GM23338 (cell line): ENCODE measurements at regions not wholly inside any gene's neighbourhood (a gene's known extent, or its start where the extent isn't known, plus 50 kb on each side); places are given as distances from the start of the nearest gene placed in this dataset.

ENCODE experiments used
- ATAC-seq: fragments of 200-7000 bp; cut with Tn5 transposase; 3 replicates; pipeline ENCODE4 v1.9.1; 2020
- DNase-seq: peaks from one replicate; pipeline ENCODE4 v3.0.0-alpha.2; 2015; ENCODE audit warnings: low spot score
- H2AFZ ChIP-seq: fragments of 200-600 bp; sonication (generic); 2 replicates; pipeline ENCODE4 v1.8.0; 2016; ENCODE audit warnings: antibody characterized with exemption, mild to moderate bottlenecking, moderate library complexity
- H3F3A ChIP-seq: fragments of 200-600 bp; sonication (generic); replicated peaks from 2 replicates; pipeline ENCODE4 v1.8.0; 2017; ENCODE audit warnings: antibody characterized with exemption, mixed run types, low read depth
- H3K27ac ChIP-seq: fragments of 200-600 bp; sonication (generic); 2 replicates; pipeline ENCODE4 v1.6.1; 2016; ENCODE audit warnings: low read depth
- H3K27me3 ChIP-seq: fragments of 200-600 bp; sonication (generic); 2 replicates; pipeline ENCODE4 v1.8.0; 2016; ENCODE audit warnings: mild to moderate bottlenecking, mixed run types, moderate library complexity; ENCODE audit not compliant: insufficient read depth
- H3K36me3 ChIP-seq: fragments of 200-600 bp; sonication (generic); 2 replicates; pipeline ENCODE4 v1.8.0; 2016; ENCODE audit warnings: mild to moderate bottlenecking; ENCODE audit not compliant: insufficient read depth
- H3K4me1 ChIP-seq: fragments of 200-600 bp; sonication (generic); 2 replicates; pipeline ENCODE4 v1.8.0; 2016; ENCODE audit warnings: mild to moderate bottlenecking, moderate library complexity; ENCODE audit not compliant: insufficient read depth
- H3K4me2 ChIP-seq: fragments of 200-600 bp; sonication (generic); 2 replicates; pipeline ENCODE4 v1.7.1; 2017; ENCODE audit warnings: mixed run types
- H3K4me3 ChIP-seq: fragments of 200-600 bp; sonication (generic); 2 replicates; pipeline ENCODE4 v1.6.1; 2016; ENCODE audit warnings: mixed run types
- H3K79me2 ChIP-seq: fragments of 200-600 bp; sonication (generic); replicated peaks from 2 replicates; pipeline ENCODE4 v1.8.0; 2017; ENCODE audit warnings: mild to moderate bottlenecking; ENCODE audit not compliant: insufficient read depth
- H3K9me2 ChIP-seq: fragments of 200-600 bp; sonication (generic); 2 replicates; pipeline ENCODE4 v1.8.0; 2017; ENCODE audit not compliant: insufficient read depth
- H4K20me1 ChIP-seq: fragments of 200-600 bp; sonication (generic); replicated peaks from 2 replicates; pipeline ENCODE4 v1.8.0; 2017; ENCODE audit warnings: mild to moderate bottlenecking; ENCODE audit not compliant: insufficient read depth
- H3K27ac Mint-ChIP-seq: 2 replicates; pipeline ENCODE4 v1.8.0; 2020; ENCODE audit warnings: inconsistent platforms, mild to moderate bottlenecking, moderate library complexity, mixed read lengths
- H3K27me3 Mint-ChIP-seq: 3 replicates; pipeline ENCODE4 v1.8.0; 2022; ENCODE audit warnings: low read depth, mild to moderate bottlenecking, moderate library complexity, mixed read lengths, inconsistent platforms; ENCODE audit not compliant: insufficient read depth, poor library complexity
- H3K36me3 Mint-ChIP-seq: 3 replicates; pipeline ENCODE4 v1.8.0; 2021; ENCODE audit warnings: low read depth, mild to moderate bottlenecking, inconsistent platforms, moderate library complexity, mixed read lengths
- H3K4me1 Mint-ChIP-seq: 3 replicates; pipeline ENCODE4 v1.8.0; 2020; ENCODE audit warnings: mild to moderate bottlenecking, inconsistent platforms, mixed read lengths
- H3K4me3 Mint-ChIP-seq: 3 replicates; pipeline ENCODE4 v1.8.0; 2021; ENCODE audit warnings: moderate library complexity, mild to moderate bottlenecking, inconsistent platforms, mixed read lengths
- H3K9me3 Mint-ChIP-seq: 3 replicates; pipeline ENCODE4 v1.8.0; 2020; ENCODE audit warnings: moderate library complexity, mild to moderate bottlenecking, inconsistent platforms, mixed read lengths
- CREB1 ChIP-seq: fragments of 250-450 bp; sonication (Bioruptor Pico); IDR thresholded peaks from 2 replicates; pipeline ENCODE4 v1.5.0; 2020; ENCODE audit warnings: low read depth, mild to moderate bottlenecking, moderate library complexity
- CTCF ChIP-seq, 2 experiments: fragments of 200-600 bp in 1 of 2; sonication (generic) in 1 of 2; conservative IDR thresholded peaks; 2 replicates each; pipeline versions ENCODE4 v1.5.1 to v1.6.1; 2016 to 2017; ENCODE audit warnings: antibody characterized with exemption in 2 of 2, low read depth in 2 of 2, mild to moderate bottlenecking in 2 of 2, moderate library complexity in 1 of 2
- EZH2phosphoT487 ChIP-seq: fragments of 200-600 bp; sonication (generic); IDR thresholded peaks from one replicate; pipeline ENCODE4 v1.8.1; 2018; ENCODE audit warnings: antibody characterized with exemption; ENCODE audit not compliant: unreplicated experiment
- JUNB ChIP-seq: IDR thresholded peaks from one replicate; pipeline ENCODE4 v1.6.1; 2016; ENCODE audit warnings: antibody characterized with exemption; ENCODE audit not compliant: unreplicated experiment
- NANOG ChIP-seq: IDR thresholded peaks from 2 replicates; pipeline ENCODE4 v1.6.1; 2016; ENCODE audit warnings: antibody characterized with exemption, borderline replicate concordance
- REST ChIP-seq: IDR thresholded peaks from one replicate; pipeline ENCODE4 v1.6.1; 2018; ENCODE audit warnings: antibody characterized with exemption; ENCODE audit not compliant: unreplicated experiment
- STAT1 ChIP-seq: IDR thresholded peaks from one replicate; pipeline ENCODE4 v1.6.1; 2016; ENCODE audit warnings: antibody characterized with exemption; ENCODE audit not compliant: unreplicated experiment
- ZNF114 ChIP-seq: fragments of 250-450 bp; sonication (Bioruptor Pico); IDR thresholded peaks from 2 replicates; pipeline ENCODE4 v1.5.0; 2020; ENCODE audit warnings: mild to moderate bottlenecking, moderate library complexity
- ZNF331 ChIP-seq: fragments of 250-450 bp; sonication (Bioruptor Pico); IDR thresholded peaks from 2 replicates; pipeline ENCODE4 v1.5.0; 2020; ENCODE audit warnings: low read depth, mild to moderate bottlenecking, moderate library complexity
- ZNF462 ChIP-seq: fragments of 250-450 bp; sonication (Bioruptor Pico); IDR thresholded peaks from 2 replicates; pipeline ENCODE4 v1.5.0; 2020; ENCODE audit warnings: mild to moderate bottlenecking, moderate library complexity

GRCh38 chr11:43071338-43071737 is 240.5 kb upstream of the API5 start:
- ATAC-seq, result no peak
- Histone ChIP-seq H3K27ac (peak overlapping the region; percentile 73), H3K9me2 (peaks cover 5% of the 10 kb centered on the region; the same call in 1 of the 2 replicates), H3K36me3 (peaks cover 3% of the 10 kb centered on the region; the same call in 1 of the 2 replicates), H3K4me3 (0 out of 2 replicates have a peak overlapping the region, but pooled peaks have one; percentile 13), H4K20me1 (no peaks in the 10 kb centered on the region), H3K4me2 (peak overlapping the region; percentile 25; the same call in 1 of the 2 replicates), H3K79me2 (no peaks in the 10 kb centered on the region), H3F3A (no peaks in the 10 kb centered on the region), H2AFZ (no peak overlapping the region), H3K27me3 (no peaks in the 10 kb centered on the region), H3K4me1 (peaks cover 24% of the 10 kb centered on the region)
- Mint-ChIP-seq H3K27ac (0 out of 2 replicates have a peak overlapping the region, but pooled peaks have one; percentile 50), H3K27me3 (peaks cover 2% of the 10 kb centered on the region), H3K4me1 (peaks cover 4% of the 10 kb centered on the region; the same call in 1 of the 3 replicates), H3K36me3 (peaks cover 22% of the 10 kb centered on the region; the same call in 2 of the 3 replicates), H3K4me3 (no peak overlapping the region), H3K9me3 (peaks cover 88% of the 10 kb centered on the region)
- DNase-seq, result peak; percentile 21
- TF ChIP-seq NANOG (no peak), CREB1 (CRISPR knock-in tag) (no peak), ZNF331 (no peak), EZH2phosphoT487 (no peak)

- peaks cover 2% of the 10 kb centered on the region for H3K27me3 Mint-ChIP-seq
- H3K4me2 ChIP-seq, result peak overlapping the region; percentile 25
- H3K36me3 ChIP-seq, result peaks cover 3% of the 10 kb centered on the region; the same call in 1 of the 2 replicates
- H3F3A ChIP-seq, result no peaks in the 10 kb centered on the region
- H3K4me1 ChIP-seq, result peaks cover 24% of the 10 kb centered on the region
- peaks cover 89% of the 10 kb centered on the region for H3K9me3 Mint-ChIP-seq
- no peaks in the 10 kb centered on the region for H4K20me1 ChIP-seq
- H3K4me3 Mint-ChIP-seq, result peak overlapping the region; percentile 31; the same call in 1 of the 3 replicates
- H3K27ac ChIP-seq, result peak overlapping the region; percentile 60
- peak overlapping the region; percentile 13; the same call in 1 of the 2 replicates for H3K4me3 ChIP-seq
- H3K27me3 ChIP-seq, result no peaks in the 10 kb centered on the region
- peak; percentile 30 for DNase-seq
- H3K79me2 ChIP-seq, result no peaks in the 10 kb centered on the region
- H3K27ac Mint-ChIP-seq, result no peak overlapping the region
- peaks cover 22% of the 10 kb centered on the region; the same call in 2 of the 3 replicates for H3K36me3 Mint-ChIP-seq
- ATAC-seq, result peak; percentile 82
- H3K4me1 Mint-ChIP-seq, result peaks cover 4% of the 10 kb centered on the region; the same call in 1 of the 3 replicates
- H3K9me2 ChIP-seq, result peaks cover 4% of the 10 kb centered on the region; the same call in 1 of the 2 replicates
- no peak overlapping the region for H2AFZ ChIP-seq
- peak; percentile 76 for TF ChIP-seq NANOG
- TF ChIP-seq JUNB, result no peak
- TF ChIP-seq ZNF462 (CRISPR knock-in tag), result peak; percentile 68; the same call in 1 of the 2 replicates
- TF ChIP-seq ZNF114, result no peak
- TF ChIP-seq ZNF331, result no peak
- no peak for TF ChIP-seq CTCF (conservative IDR thresholded peaks at IDR 0.05; ENCODE audit: low read depth in 2 of 2)
- no peak for TF ChIP-seq REST
- no peak for TF ChIP-seq STAT1
These were observed 239.7 kb upstream of the API5 start for GRCh38 chr11:43072096-43072495.
